Stimulated activated naive CD8-positive, alpha-beta T cell treated with anti-CD3 and anti-CD28 coated beads, Interleukin-15, Interleukin-2, amounts not matched to agents 100 ng/mL and 50 ng/mL, for 24 hours (primary cell): ENCODE measurements at regions not wholly inside any gene's neighbourhood (a gene's known extent, or its start where the extent isn't known, plus 50 kb on each side); places are given as distances from the start of the nearest gene placed in this dataset.

ENCODE experiments used
- H3K27ac Mint-ChIP-seq: one replicate; pipeline ENCODE4 v1.8.0; 2021; ENCODE audit warnings: mild to moderate bottlenecking, mixed read lengths
- H3K27me3 Mint-ChIP-seq: one replicate; pipeline ENCODE4 v1.8.0; 2021; ENCODE audit warnings: mixed read lengths
- H3K36me3 Mint-ChIP-seq: one replicate; pipeline ENCODE4 v1.8.0; 2021; ENCODE audit warnings: low read depth, mixed read lengths
- H3K4me1 Mint-ChIP-seq: one replicate; pipeline ENCODE4 v1.8.0; 2021; ENCODE audit warnings: low read depth, mixed read lengths
- H3K4me3 Mint-ChIP-seq: one replicate; pipeline ENCODE4 v1.8.0; 2021; ENCODE audit warnings: mild to moderate bottlenecking, mixed read lengths
- H3K9me3 Mint-ChIP-seq: one replicate; pipeline ENCODE4 v1.8.0; 2021; ENCODE audit warnings: mixed read lengths

DNA sequence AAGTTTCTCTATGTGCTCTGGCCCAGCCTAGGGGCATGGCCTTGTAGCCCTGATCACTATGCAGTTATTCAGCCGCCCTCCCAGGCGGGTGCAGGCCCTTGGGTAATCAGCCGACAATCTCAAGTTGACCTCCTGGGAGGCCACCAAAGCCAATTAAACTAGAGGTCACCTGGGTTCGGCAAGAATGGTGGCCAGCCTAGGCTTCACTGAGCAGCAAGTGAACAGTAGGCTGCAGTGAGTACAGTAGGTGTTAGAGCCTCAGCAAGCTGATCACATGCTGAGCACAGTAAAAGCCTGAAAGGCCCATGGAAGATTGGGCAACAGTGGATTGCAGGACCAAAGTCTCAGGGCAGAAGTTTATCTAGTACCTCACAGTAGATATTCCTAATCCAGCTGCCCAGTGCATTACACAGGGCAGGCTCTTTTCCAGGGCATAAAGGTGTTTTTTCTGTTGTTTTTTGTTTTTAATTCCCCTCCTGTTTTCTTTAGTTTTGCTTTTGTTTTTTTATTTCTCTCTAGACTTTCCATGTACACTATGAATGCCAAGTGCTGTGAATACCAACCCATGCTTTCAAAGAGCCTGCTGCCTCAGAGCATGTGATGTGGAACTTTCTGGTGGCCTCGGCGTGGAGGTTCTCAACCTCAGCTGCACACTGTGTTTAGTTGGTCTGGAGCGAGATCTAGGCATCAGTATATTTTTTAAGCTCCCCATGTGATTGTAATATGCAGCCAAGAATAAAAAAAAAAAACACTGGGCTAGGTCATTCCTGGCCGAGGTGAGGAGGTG lies 55.9 kb upstream of the ATL2 start:
- Mint-ChIP-seq H3K27ac (no peak overlapping the region), H3K27me3 (peaks cover 25% of the 10 kb centered on the region), H3K36me3 (no peaks in the 10 kb centered on the region), H3K4me3 (no peak overlapping the region), H3K4me1 (no peaks in the 10 kb centered on the region), H3K9me3 (no peaks in the 10 kb centered on the region)

DNA sequence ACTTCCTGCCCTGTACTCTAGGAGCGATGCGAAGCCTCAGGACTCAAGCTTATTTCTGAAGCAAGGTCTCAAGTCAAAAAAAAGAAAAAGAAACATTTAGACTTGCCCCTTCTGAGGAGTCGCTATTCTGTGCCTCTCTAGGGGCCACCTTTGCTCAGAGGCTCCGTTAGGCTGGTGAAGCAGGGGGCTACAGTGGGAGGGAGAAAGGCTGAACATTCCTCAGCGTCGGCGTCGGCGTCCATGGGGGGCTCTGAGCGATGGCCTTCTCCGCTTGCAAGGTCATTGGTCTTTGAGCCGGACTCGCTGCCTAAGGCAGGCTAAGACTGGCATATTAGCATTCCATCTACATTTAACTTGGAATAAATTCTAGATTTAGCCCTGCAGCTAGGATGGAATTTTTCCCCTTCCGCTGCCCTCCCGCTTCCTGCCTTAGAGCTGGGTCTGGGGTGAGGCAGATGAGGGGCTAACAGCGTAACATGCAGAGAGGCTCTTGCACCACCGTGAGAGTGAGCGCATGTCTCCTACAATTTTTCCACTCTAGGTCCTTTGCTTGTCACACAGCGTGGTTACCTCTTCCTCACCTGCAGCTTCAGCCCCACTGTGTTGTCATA lies 53.6 kb upstream of the ATL2 start:
- Mint-ChIP-seq H3K4me1 (no peaks in the 10 kb centered on the region), H3K27me3 (peaks cover 15% of the 10 kb centered on the region)

GRCh38 chr2:38430196-38430595 lies 53.1 kb upstream of the ATL2 start:
- no peaks in the 10 kb centered on the region for H3K9me3 Mint-ChIP-seq
- H3K36me3 Mint-ChIP-seq = no peaks in the 10 kb centered on the region
- no peak overlapping the region for H3K4me3 Mint-ChIP-seq
- no peaks in the 10 kb centered on the region for H3K4me1 Mint-ChIP-seq
- H3K27me3 Mint-ChIP-seq = peaks cover 10% of the 10 kb centered on the region
- H3K27ac Mint-ChIP-seq = no peak overlapping the region

More for the DNA sequence above, 53.6 kb upstream of the ATL2 start:
- H3K36me3 Mint-ChIP-seq = no peaks in the 10 kb centered on the region
- no peak overlapping the region for H3K27ac Mint-ChIP-seq
- no peaks in the 10 kb centered on the region for H3K9me3 Mint-ChIP-seq
- no peak overlapping the region for H3K4me3 Mint-ChIP-seq

DNA sequence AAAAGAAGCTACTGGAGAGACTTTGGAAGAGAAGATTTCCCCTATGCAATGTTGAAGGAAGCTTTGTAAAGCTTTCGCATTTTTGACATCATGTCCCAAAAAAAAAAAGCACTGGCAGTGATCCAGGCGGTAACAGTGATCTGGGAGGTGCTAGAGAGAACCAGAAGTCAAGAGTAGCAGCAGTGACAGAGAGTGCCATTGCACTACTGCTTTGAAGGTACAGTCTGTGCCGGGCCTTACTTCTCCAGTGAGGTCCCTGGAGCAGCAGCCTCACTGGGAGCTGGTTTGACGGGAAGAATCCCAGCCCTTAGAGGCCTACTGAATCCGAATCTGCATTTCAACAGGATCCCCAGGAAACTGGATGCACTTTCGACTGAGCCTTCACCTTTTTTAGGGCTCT lies 50.9 kb upstream of the ATL2 start:
- Mint-ChIP-seq H3K27ac (no peak overlapping the region), H3K4me1 (no peaks in the 10 kb centered on the region), H3K9me3 (no peaks in the 10 kb centered on the region), H3K36me3 (no peaks in the 10 kb centered on the region), H3K27me3 (peaks cover 11% of the 10 kb centered on the region), H3K4me3 (no peak overlapping the region)

GRCh38 chr2:38427054-38427453 lies 50.0 kb upstream of the ATL2 start:
- H3K27me3 Mint-ChIP-seq = peaks cover 11% of the 10 kb centered on the region
- no peak overlapping the region for H3K4me3 Mint-ChIP-seq
- H3K36me3 Mint-ChIP-seq = no peaks in the 10 kb centered on the region
- no peaks in the 10 kb centered on the region for H3K9me3 Mint-ChIP-seq
- H3K4me1 Mint-ChIP-seq = no peaks in the 10 kb centered on the region
- no peak overlapping the region for H3K27ac Mint-ChIP-seq
